GM13976 (cell line): ENCODE measurements at regions not wholly inside any gene's neighbourhood (a gene's known extent, or its start where the extent isn't known, plus 50 kb on each side); places are given as distances from the start of the nearest gene placed in this dataset.
"Not testable (repeated sequence)": the region's sequence is repeated elsewhere in the genome, so short reads cannot be mapped to it uniquely, and the experiment has no call there.

ENCODE experiments used
- DNase-seq: peaks from one replicate; pipeline ENCODE4 v3.0.0; 2012; ENCODE audit warnings: low spot score
- CTCF ChIP-seq: IDR thresholded peaks from 2 replicates; pipeline ENCODE4 v1.5.1; 2012; ENCODE audit warnings: borderline replicate concordance, mild to moderate bottlenecking; ENCODE audit not compliant: insufficient read depth; ENCODE audit errors: extremely low read depth, missing control alignments, control extremely low read depth
- in situ Hi-C: fragments of 300-500 bp; cut with MboI; formaldehyde crosslinking; loops from one replicate; pipeline ENCODE4 v1.12.0; 2022; ENCODE audit warnings: low sequenced_read_pairs, mixed read lengths, inconsistent platforms; ENCODE audit not compliant: unreplicated experiment

GRCh38 chr6:86657192-86657591 is 280.1 kb upstream of the HTR1E start:
- TF ChIP-seq CTCF: no peak
- no peak for DNase-seq
- in situ Hi-C loops: no loop called here

GRCh38 chr6:86629123-86629522 is 308.2 kb upstream of the HTR1E start:
- no peak for TF ChIP-seq CTCF
- DNase-seq: no peak
- in situ Hi-C loops: no loop called here

- no peak for DNase-seq
- in situ Hi-C loops: no loop called here
- no peak for TF ChIP-seq CTCF
These were observed 317.9 kb upstream of the HTR1E start for GRCh38 chr6:86619428-86619827.

GRCh38 chr6:86615299-86615698 is 322.0 kb upstream of the HTR1E start:
- in situ Hi-C loops: no loop called here
- TF ChIP-seq CTCF: no peak
- DNase-seq: no peak

GRCh38 chr6:86609549-86610388 is 327.6 kb upstream of the HTR1E start:
- TF ChIP-seq CTCF: no peak
- DNase-seq: no peak
- in situ Hi-C loops: no loop called here

- in situ Hi-C loops, DNase-seq: not testable (repeated sequence)
These were observed 334.0 kb upstream of the HTR1E start for GRCh38 chr6:86603364-86603763.

- in situ Hi-C loops, DNase-seq: not testable (repeated sequence)
These were observed 335.2 kb upstream of the HTR1E start for GRCh38 chr6:86602093-86602492.

- DNase-seq, in situ Hi-C loops: not testable (repeated sequence)
These were observed 338.4 kb upstream of the HTR1E start for GRCh38 chr6:86598969-86599368.
